Calu3 (cell line): ENCODE measurements at regions not wholly inside any gene's neighbourhood (a gene's known extent, or its start where the extent isn't known, plus 50 kb on each side); places are given as distances from the start of the nearest gene placed in this dataset.

Experiments used
- BruUV-seq: library from RNA; stranded (reverse); fragments of 400-500 nt; replicated peaks from 2 replicates; lab custom pipeline; 2021; lab: Mats Ljungman, UMichigan
- CTCF ChIA-PET: fragments of 300-600 bp; sonication (Branson Sonifier 250); formaldehyde crosslinking; loops from one replicate; lab custom pipeline; 2022; ENCODE audit warnings: antibody characterized with exemption; lab: Charles Lee
- DNase-seq: peaks from one replicate; pipeline ENCODE4 v3.0.0; 2022
- H3K27ac Mint-ChIP-seq: one replicate; pipeline ENCODE4 v1.8.0; 2022; ENCODE audit warnings: mixed read lengths; ENCODE audit not compliant: unreplicated experiment
- H3K27me3 Mint-ChIP-seq: one replicate; pipeline ENCODE4 v1.8.0; 2022; ENCODE audit warnings: mixed read lengths; ENCODE audit not compliant: unreplicated experiment
- H3K36me3 Mint-ChIP-seq: one replicate; pipeline ENCODE4 v1.8.0; 2022; ENCODE audit warnings: mild to moderate bottlenecking, moderate library complexity, mixed read lengths; ENCODE audit not compliant: insufficient read depth, unreplicated experiment
- H3K4me1 Mint-ChIP-seq: one replicate; pipeline ENCODE4 v1.8.0; 2022; ENCODE audit warnings: mild to moderate bottlenecking, low read depth, mixed read lengths; ENCODE audit not compliant: unreplicated experiment
- H3K4me3 Mint-ChIP-seq: one replicate; pipeline ENCODE4 v1.8.0; 2022; ENCODE audit warnings: mild to moderate bottlenecking, low read depth, moderate library complexity, mixed read lengths; ENCODE audit not compliant: unreplicated experiment
- H3K9me3 Mint-ChIP-seq: one replicate; pipeline ENCODE4 v1.8.0; 2022; ENCODE audit warnings: low read depth, mixed read lengths; ENCODE audit not compliant: unreplicated experiment
- intact Hi-C: fragments of 100-400 bp; cut with micrococcal nuclease; formaldehyde crosslinking; loops from one replicate; pipeline ENCODE4 v1.10.0; 2022; ENCODE audit not compliant: unreplicated experiment
- TF ChIP-seq, protein P1 (sequence below): fragments of 200-600 bp; IDR thresholded peaks from one replicate; pipeline ENCODE4 v1.8.0; 2022; ENCODE audit warnings: antibody characterized with exemption; ENCODE audit not compliant: unreplicated experiment

DNA sequence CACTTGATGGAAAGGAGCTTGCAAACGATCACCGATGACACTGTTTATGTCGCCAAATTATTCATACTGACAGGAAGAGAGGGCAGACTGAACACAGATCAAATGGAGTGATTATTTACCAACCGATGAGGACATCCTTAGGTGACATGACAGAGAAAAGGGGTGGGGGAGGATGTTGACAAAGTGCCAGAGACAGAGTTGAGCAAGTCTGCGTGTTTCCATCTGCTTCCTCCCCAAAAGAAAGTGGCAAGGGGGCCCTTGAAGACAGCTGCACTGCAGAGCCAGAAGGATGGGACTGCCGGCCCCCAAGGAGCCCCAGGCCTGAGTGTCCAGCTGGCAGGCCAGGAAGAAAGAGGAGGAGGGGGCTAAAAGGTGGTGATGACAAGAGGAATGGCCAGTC is 191.0 kb upstream of the RPL38 start:
- Mint-ChIP-seq H3K27me3 (peaks cover 100% of the 10 kb centered on the region), H3K9me3 (no peaks in the 10 kb centered on the region), H3K36me3 (no peaks in the 10 kb centered on the region), H3K4me3 (no peak overlapping the region), H3K4me1 (no peaks in the 10 kb centered on the region), H3K27ac (no peak overlapping the region)
- no TSS peak for BruUV-seq
- CTCF ChIA-PET: interaction anchor here (0.7 kb wide), 1 partner anchor 419 kb away, joined by 3 read pairs; no protein-coding TSS in a partner anchor
- TF ChIP-seq, protein P1, sequence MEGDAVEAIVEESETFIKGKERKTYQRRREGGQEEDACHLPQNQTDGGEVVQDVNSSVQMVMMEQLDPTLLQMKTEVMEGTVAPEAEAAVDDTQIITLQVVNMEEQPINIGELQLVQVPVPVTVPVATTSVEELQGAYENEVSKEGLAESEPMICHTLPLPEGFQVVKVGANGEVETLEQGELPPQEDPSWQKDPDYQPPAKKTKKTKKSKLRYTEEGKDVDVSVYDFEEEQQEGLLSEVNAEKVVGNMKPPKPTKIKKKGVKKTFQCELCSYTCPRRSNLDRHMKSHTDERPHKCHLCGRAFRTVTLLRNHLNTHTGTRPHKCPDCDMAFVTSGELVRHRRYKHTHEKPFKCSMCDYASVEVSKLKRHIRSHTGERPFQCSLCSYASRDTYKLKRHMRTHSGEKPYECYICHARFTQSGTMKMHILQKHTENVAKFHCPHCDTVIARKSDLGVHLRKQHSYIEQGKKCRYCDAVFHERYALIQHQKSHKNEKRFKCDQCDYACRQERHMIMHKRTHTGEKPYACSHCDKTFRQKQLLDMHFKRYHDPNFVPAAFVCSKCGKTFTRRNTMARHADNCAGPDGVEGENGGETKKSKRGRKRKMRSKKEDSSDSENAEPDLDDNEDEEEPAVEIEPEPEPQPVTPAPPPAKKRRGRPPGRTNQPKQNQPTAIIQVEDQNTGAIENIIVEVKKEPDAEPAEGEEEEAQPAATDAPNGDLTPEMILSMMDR: no peak
- no peak for DNase-seq
- intact Hi-C loops: no loop called here

DNA sequence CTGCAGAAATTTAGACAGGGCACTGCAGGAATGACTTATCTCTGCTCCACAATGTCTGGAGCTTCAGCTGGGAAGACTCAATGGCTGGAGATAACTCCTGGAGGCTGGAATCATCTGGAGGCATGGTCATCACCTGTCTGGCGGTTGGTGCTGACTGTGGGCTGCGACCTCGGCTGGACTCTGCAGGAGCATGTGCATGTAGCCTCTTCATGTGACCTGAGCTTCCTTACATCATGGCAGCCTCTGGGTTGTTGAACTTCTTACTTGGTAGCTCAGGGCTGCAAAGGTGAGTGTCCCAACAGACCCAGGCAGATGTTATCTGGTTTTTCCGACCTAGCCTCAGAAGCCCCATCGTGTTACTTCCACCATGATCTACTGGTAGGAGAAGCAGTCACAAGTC is 188.2 kb upstream of the RPL38 start:
- DNase-seq: no peak
- no TSS peak for BruUV-seq
- CTCF ChIA-PET: no interaction called here
- H3K9me3 Mint-ChIP-seq: no peaks in the 10 kb centered on the region
- no peak overlapping the region for H3K27ac Mint-ChIP-seq
- intact Hi-C loops: no loop called here
- H3K27me3 Mint-ChIP-seq: peaks cover 100% of the 10 kb centered on the region
- no peaks in the 10 kb centered on the region for H3K36me3 Mint-ChIP-seq
- TF ChIP-seq, protein P1: no peak
- no peaks in the 10 kb centered on the region for H3K4me1 Mint-ChIP-seq
- H3K4me3 Mint-ChIP-seq: no peak overlapping the region

DNA sequence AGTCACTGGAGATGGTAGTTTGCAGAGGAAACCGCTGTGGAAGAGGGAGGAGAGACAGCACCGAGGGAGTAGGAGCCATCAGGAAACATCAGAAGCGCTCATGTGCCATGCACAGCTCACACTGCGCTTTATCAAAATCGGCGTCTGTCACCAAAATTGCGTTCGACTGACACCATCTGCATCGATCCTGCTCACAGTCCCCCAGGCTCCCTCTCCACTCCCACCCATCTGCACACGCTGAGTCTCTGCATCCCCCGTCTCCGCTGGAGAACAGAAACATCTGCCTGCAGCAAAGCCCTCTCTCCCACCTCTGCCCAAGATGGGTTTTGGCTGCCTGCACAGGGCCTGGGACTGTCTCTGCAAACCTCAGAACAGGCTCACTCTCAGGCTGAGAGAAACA is 187.5 kb upstream of the RPL38 start:
- CTCF ChIA-PET: no interaction called here
- no peak overlapping the region for H3K4me3 Mint-ChIP-seq
- H3K4me1 Mint-ChIP-seq: no peaks in the 10 kb centered on the region
- no peak for DNase-seq
- TF ChIP-seq, protein P1: no peak
- H3K9me3 Mint-ChIP-seq: no peaks in the 10 kb centered on the region
- no peaks in the 10 kb centered on the region for H3K36me3 Mint-ChIP-seq
- BruUV-seq: no TSS peak
- H3K27ac Mint-ChIP-seq: no peak overlapping the region
- peaks cover 100% of the 10 kb centered on the region for H3K27me3 Mint-ChIP-seq
- intact Hi-C loops: no loop called here

DNA sequence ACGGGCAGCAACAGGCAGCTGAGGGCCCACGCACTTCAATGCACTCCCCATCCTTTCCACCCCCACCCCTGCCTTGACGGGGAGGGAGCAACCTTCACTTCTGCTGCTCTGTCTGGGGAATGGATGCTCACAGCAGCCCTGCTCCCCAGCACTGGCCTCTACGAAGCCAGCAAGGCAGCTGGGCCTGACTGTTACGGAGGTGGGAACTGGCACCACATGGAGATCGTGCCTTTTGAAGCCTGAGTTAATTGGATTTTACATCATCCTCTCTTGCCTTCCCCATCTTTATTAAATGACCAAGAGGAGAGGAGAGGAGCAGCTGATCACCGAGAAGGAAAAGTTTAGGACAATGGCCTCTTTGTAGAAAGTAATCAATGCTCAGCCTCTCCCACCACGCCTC is 187.0 kb upstream of the RPL38 start:
- no peaks in the 10 kb centered on the region for H3K36me3 Mint-ChIP-seq
- H3K4me3 Mint-ChIP-seq: no peak overlapping the region
- peaks cover 100% of the 10 kb centered on the region for H3K27me3 Mint-ChIP-seq
- H3K27ac Mint-ChIP-seq: no peak overlapping the region
- no peak for DNase-seq
- no peaks in the 10 kb centered on the region for H3K9me3 Mint-ChIP-seq
- no TSS peak for BruUV-seq
- CTCF ChIA-PET: no interaction called here
- TF ChIP-seq, protein P1: no peak
- H3K4me1 Mint-ChIP-seq: no peaks in the 10 kb centered on the region
- intact Hi-C loops: no loop called here
